ENCODE measurements at regions not wholly inside any gene's neighbourhood (a gene's known extent, or its start where the extent isn't known, plus 50 kb on each side); places are given as distances from the start of the nearest gene placed in this dataset.

DNA sequence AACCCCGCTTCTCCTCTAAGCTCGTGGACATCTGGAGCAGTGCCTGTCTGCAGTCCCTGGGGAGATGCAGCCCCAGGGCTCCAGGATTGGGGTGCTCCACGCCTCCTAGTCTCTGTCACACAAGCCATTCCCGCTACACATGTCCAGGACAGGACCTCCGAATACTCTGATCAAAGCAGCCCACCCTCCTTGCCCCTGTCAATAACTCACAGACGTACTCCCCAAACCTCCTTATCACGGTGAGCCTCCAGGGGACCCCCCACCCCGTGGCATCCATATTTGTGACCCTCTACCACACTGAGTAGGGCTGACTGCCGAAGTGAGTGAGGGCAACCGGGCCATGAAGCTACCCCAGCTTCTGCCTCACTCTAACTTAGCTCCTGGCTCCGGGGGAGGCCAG is 727.7 kb downstream of the GALR1 start (continued):
- TF ChIP-seq ZNF761 (CRISPR knock-in tag; conservative IDR thresholded peaks at IDR 0.05), result no peak
- no peak for TF ChIP-seq KAT2B (IDR thresholded peaks at IDR 0.05; ENCODE audit: borderline replicate concordance, low read depth, low read length)
- no peak for TF ChIP-seq ZNF451 (CRISPR knock-in tag; IDR thresholded peaks at IDR 0.05)
- TF ChIP-seq, protein P1, sequence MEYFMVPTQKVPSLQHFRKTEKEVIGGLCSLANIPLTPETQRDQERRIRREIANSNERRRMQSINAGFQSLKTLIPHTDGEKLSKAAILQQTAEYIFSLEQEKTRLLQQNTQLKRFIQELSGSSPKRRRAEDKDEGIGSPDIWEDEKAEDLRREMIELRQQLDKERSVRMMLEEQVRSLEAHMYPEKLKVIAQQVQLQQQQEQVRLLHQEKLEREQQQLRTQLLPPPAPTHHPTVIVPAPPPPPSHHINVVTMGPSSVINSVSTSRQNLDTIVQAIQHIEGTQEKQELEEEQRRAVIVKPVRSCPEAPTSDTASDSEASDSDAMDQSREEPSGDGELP (IDR thresholded peaks at IDR 0.05; ENCODE audit: borderline replicate concordance, low read depth), result no peak
- TF ChIP-seq MAF1 (CRISPR knock-in tag; IDR thresholded peaks at IDR 0.05; ENCODE audit: borderline replicate concordance), result no peak

DNA sequence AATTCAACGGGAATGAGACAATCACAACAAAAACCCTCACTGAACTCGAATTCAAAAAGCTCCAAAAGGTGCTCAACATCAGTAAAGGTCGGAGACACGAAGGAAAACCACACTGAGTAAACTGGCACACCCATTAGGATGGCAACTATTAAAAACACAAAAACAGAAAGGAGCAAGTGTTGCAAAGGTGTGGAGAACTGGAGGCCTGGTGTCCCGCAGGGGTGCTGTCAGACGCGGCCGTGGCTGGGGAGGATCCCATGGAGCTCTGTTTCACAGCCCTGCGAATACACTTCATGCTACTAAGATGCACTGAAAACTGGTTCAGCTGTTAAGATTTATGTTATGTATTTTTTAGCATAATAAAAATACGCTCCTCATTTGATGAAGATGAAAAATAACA is 730.6 kb downstream of the GALR1 start:
- intact Hi-C loops (cut with micrococcal nuclease; ENCODE audit: unreplicated experiment), result no loop called here
- Histone ChIP-seq H3K27ac (ENCODE audit: extremely low read length, insufficient read depth, low read length) (no peak overlapping the region), H3K9me3 (ENCODE audit: low read length) (no peaks in the 10 kb centered on the region), H3K79me2 (ENCODE audit: insufficient read depth, low read length) (no peaks in the 10 kb centered on the region), H3K4me3 (replicated peaks in 1 of 3; ENCODE audit: insufficient read depth in 1 of 3, low read depth in 2 of 3, low read length in 3 of 3) (no peak overlapping the region), H3K4me1 (ENCODE audit: insufficient read depth, low read length) (no peaks in the 10 kb centered on the region), H3K9ac (ENCODE audit: insufficient read depth, low read depth, low read length) (no peak overlapping the region), H3K4me2 (ENCODE audit: low read depth, low read length) (no peak overlapping the region), H3K36me3 (replicated peaks in 1 of 2; ENCODE audit: control insufficient read depth in 1 of 2, insufficient read depth in 2 of 2, low read length in 2 of 2) (no peaks in the 10 kb centered on the region), H2AFZ (ENCODE audit: low read length) (no peak overlapping the region), H4K20me1 (ENCODE audit: insufficient read depth, low read length) (no peaks in the 10 kb centered on the region), H3K27me3 (ENCODE audit: control insufficient read depth in 1 of 2, insufficient read depth in 2 of 2, low read length in 2 of 2) (peaks cover 2 to 22% of the 10 kb centered on the region in 2 experiments; a peak in 3 of 5 replicates)
- WGBS (ENCODE audit: low lambda C conversion rate), result under 1% methylated on average over 10 of the region's 10 CpGs
- POLR2A ChIA-PET, result no interaction called here
- TF ChIP-seq ZFP62 (CRISPR knock-in tag; IDR thresholded peaks at IDR 0.05), result no peak
- TF ChIP-seq, protein P2, sequence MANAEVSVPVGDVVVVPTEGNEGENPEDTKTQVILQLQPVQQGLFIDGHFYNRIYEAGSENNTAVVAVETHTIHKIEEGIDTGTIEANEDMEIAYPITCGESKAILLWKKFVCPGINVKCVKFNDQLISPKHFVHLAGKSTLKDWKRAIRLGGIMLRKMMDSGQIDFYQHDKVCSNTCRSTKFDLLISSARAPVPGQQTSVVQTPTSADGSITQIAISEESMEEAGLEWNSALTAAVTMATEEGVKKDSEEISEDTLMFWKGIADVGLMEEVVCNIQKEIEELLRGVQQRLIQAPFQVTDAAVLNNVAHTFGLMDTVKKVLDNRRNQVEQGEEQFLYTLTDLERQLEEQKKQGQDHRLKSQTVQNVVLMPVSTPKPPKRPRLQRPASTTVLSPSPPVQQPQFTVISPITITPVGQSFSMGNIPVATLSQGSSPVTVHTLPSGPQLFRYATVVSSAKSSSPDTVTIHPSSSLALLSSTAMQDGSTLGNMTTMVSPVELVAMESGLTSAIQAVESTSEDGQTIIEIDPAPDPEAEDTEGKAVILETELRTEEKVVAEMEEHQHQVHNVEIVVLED (CRISPR knock-in tag; IDR thresholded peaks at IDR 0.05; ENCODE audit: borderline replicate concordance), result no peak
- BruUV-seq (replicated peaks), result no TSS peak
- CTCF ChIA-PET (ENCODE audit: low intra/inter-chr PET ratio, low total read pairs), result no interaction called here
- DNase-seq (ENCODE audit: low spot score), result no peak
- in situ Hi-C loops (cut with HindIII; ENCODE audit: extremely low pct_ligation_motif_present, low pct_unique_long_range_greater_than_20kb), result no loop called here
- no peak for FAIRE-seq
- no peak for ATAC-seq

All from HepG2 (cell line).